Esophagus muscularis mucosa (tissue), 4 donors: ENCODE measurements at regions not wholly inside any gene's neighbourhood (a gene's known extent, or its start where the extent isn't known, plus 50 kb on each side); places are given as distances from the start of the nearest gene placed in this dataset.

Source experiments
- DNase-seq: peaks from one replicate; pipeline ENCODE4 v3.0.0-alpha.2; 2017; ENCODE audit errors: extremely low spot score
- H3K27ac ChIP-seq, 4 donors: fragments of 200-600 bp; sonication (generic); replicated peaks in 1 of 4; 1 replicate in 3 of 4; 2 replicates in 1 of 4; pipeline ENCODE4 v1.5.1; 2016 to 2019; ENCODE audit warnings: mild to moderate bottlenecking in 1 of 4
- H3K27me3 ChIP-seq, 4 donors: fragments of 200-600 bp; sonication (generic); one replicate each; pipeline versions ENCODE4 v1.5.1 to v1.6.0; 2016 to 2019
- H3K36me3 ChIP-seq, 4 donors: fragments of 200-600 bp; sonication (generic); one replicate each; pipeline ENCODE4 v1.5.1; 2016 to 2019
- H3K4me1 ChIP-seq, 4 donors: fragments of 200-600 bp; sonication (generic); one replicate each; pipeline ENCODE4 v1.5.1; 2016 to 2019
- H3K4me3 ChIP-seq, 4 donors: fragments of 200-600 bp; sonication (generic); 1 replicate in 2 of 4; 2 replicates in 2 of 4; pipeline ENCODE4 v1.5.1; 2016 to 2019; ENCODE audit warnings: mild to moderate bottlenecking in 4 of 4, moderate library complexity in 1 of 4
- H3K9me3 ChIP-seq, 4 donors: fragments of 200-600 bp; sonication (generic); 1 replicate in 3 of 4; 2 replicates in 1 of 4; pipeline ENCODE4 v1.5.1; 2016 to 2019
- EP300 ChIP-seq: sonication (generic); formaldehyde crosslinking; IDR thresholded peaks from one replicate; pipeline ENCODE4 v1.6.1; 2017; ENCODE audit warnings: antibody characterized with exemption
- POLR2A ChIP-seq: fragments of 450-650 bp; IDR thresholded peaks from one replicate; pipeline ENCODE4 v1.6.1; 2017; ENCODE audit warnings: antibody characterized with exemption, moderate library complexity, mild to moderate bottlenecking, low read depth
- POLR2AphosphoS5 ChIP-seq, 2 donors: sonication (generic); formaldehyde crosslinking; IDR thresholded peaks; one replicate each; pipeline ENCODE4 v1.6.1; 2017; ENCODE audit warnings: antibody characterized with exemption in 2 of 2
- WGBS: methylation state at CpG from one replicate; pipeline ENCODE4 v1.1.5; 2018; 5-methylcytosine and 5-hydroxymethylcytosine counted together
- intact Hi-C: fragments of 100-400 bp; cut with DNase I; formaldehyde crosslinking; loops from one replicate; pipeline ENCODE4 v1.15.1; 2023
- TF ChIP-seq, protein P1 (sequence below), 3 experiments: fragments of 200-600 bp in 2 of 3; fragments of 450-650 bp in 1 of 3; sonication (generic) in 2 of 3; IDR thresholded peaks; one replicate each; pipeline ENCODE4 v1.5.1; 2017 to 2019; ENCODE audit warnings: antibody characterized with exemption in 3 of 3, mild to moderate bottlenecking in 2 of 3, moderate library complexity in 1 of 3

- Histone ChIP-seq H3K4me1 (peaks cover 0 to 2% (median under 1%) of the 10 kb centered on the region in 4 donors), H3K9me3 (no peaks in the 10 kb centered on the region), H3K36me3 (no peaks in the 10 kb centered on the region), H3K4me3 (no peak overlapping the region), H3K27ac (no peak overlapping the region), H3K27me3 (no peaks in the 10 kb centered on the region)
- WGBS: 91% methylated on average over 4 of the region's 4 CpGs
- intact Hi-C loops: no loop called here
- DNase-seq: no peak
- TF ChIP-seq EP300 (no peak), POLR2AphosphoS5 (IDR thresholded peaks at IDR 0.05) (no peak), POLR2A (no peak)
- TF ChIP-seq, protein P1, sequence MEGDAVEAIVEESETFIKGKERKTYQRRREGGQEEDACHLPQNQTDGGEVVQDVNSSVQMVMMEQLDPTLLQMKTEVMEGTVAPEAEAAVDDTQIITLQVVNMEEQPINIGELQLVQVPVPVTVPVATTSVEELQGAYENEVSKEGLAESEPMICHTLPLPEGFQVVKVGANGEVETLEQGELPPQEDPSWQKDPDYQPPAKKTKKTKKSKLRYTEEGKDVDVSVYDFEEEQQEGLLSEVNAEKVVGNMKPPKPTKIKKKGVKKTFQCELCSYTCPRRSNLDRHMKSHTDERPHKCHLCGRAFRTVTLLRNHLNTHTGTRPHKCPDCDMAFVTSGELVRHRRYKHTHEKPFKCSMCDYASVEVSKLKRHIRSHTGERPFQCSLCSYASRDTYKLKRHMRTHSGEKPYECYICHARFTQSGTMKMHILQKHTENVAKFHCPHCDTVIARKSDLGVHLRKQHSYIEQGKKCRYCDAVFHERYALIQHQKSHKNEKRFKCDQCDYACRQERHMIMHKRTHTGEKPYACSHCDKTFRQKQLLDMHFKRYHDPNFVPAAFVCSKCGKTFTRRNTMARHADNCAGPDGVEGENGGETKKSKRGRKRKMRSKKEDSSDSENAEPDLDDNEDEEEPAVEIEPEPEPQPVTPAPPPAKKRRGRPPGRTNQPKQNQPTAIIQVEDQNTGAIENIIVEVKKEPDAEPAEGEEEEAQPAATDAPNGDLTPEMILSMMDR (IDR thresholded peaks at IDR 0.05): no peak
Observed at GRCh38 chr1:87398641-87399040, 70.0 kb downstream of the LMO4 start.

- Histone ChIP-seq H3K27me3 (no peaks in the 10 kb centered on the region), H3K9me3 (no peaks in the 10 kb centered on the region), H3K4me3 (no peak overlapping the region), H3K27ac (no peak overlapping the region), H3K4me1 (no peaks in the 10 kb centered on the region), H3K36me3 (no peaks in the 10 kb centered on the region)
- TF ChIP-seq POLR2A: no peak
- no peak for TF ChIP-seq POLR2AphosphoS5 (IDR thresholded peaks at IDR 0.05)
- TF ChIP-seq EP300: no peak
- TF ChIP-seq, protein P1 (IDR thresholded peaks at IDR 0.05): no peak
- intact Hi-C loops: no loop called here
- 90% methylated on average over 2 of the region's 2 CpGs for WGBS
- DNase-seq: no peak
Observed at GRCh38 chr1:87399264-87399663, 70.6 kb downstream of the LMO4 start.

GRCh38 chr1:87399701-87400100 lies 71.0 kb downstream of the LMO4 start:
- intact Hi-C loops: no loop called here
- Histone ChIP-seq H3K4me1 (no peaks in the 10 kb centered on the region), H3K4me3 (no peak overlapping the region), H3K27me3 (no peaks in the 10 kb centered on the region), H3K36me3 (no peaks in the 10 kb centered on the region), H3K9me3 (no peaks in the 10 kb centered on the region), H3K27ac (no peak overlapping the region)
- 74% methylated on average over 4 of the region's 4 CpGs for WGBS
- DNase-seq: no peak
- TF ChIP-seq, protein P1 (IDR thresholded peaks at IDR 0.05): no peak
- TF ChIP-seq EP300: no peak
- no peak for TF ChIP-seq POLR2A

GRCh38 chr1:87400813-87401212 lies 72.1 kb downstream of the LMO4 start:
- Histone ChIP-seq H3K9me3 (no peaks in the 10 kb centered on the region), H3K36me3 (no peaks in the 10 kb centered on the region), H3K27me3 (no peaks in the 10 kb centered on the region), H3K4me1 (no peaks in the 10 kb centered on the region), H3K27ac (no peak overlapping the region), H3K4me3 (no peak overlapping the region)
- TF ChIP-seq, protein P1 (IDR thresholded peaks at IDR 0.05): no peak
- no peak for TF ChIP-seq POLR2AphosphoS5 (IDR thresholded peaks at IDR 0.05)
- no peak for TF ChIP-seq EP300
- no peak for TF ChIP-seq POLR2A
- WGBS: 100% methylated on average over 1 of the region's 1 CpG
- no peak for DNase-seq
- intact Hi-C loops: no loop called here

GRCh38 chr1:87402241-87403002 lies 73.7 kb downstream of the LMO4 start:
- Histone ChIP-seq H3K27ac (no peak overlapping the region), H3K9me3 (no peaks in the 10 kb centered on the region), H3K36me3 (no peaks in the 10 kb centered on the region), H3K4me3 (no peak overlapping the region), H3K4me1 (no peaks in the 10 kb centered on the region), H3K27me3 (no peaks in the 10 kb centered on the region)
- DNase-seq: no peak
- intact Hi-C loops: no loop called here
- TF ChIP-seq POLR2A: no peak
- TF ChIP-seq, protein P1 (IDR thresholded peaks at IDR 0.05): no peak
- TF ChIP-seq POLR2AphosphoS5 (IDR thresholded peaks at IDR 0.05): no peak
- TF ChIP-seq EP300: no peak
- WGBS: 77% methylated on average over 6 of the region's 6 CpGs
